Left ventricle myocardium inferior (tissue), 1 donor: ENCODE measurements at regions not wholly inside any gene's neighbourhood (a gene's known extent, or its start where the extent isn't known, plus 50 kb on each side); places are given as distances from the start of the nearest gene placed in this dataset.

Source experiments
- DNase-seq: peaks from one replicate; pipeline ENCODE4 v3.0.0-alpha.2; 2020
- H3K27ac ChIP-seq: fragments of 200-600 bp; replicated peaks from 2 replicates; pipeline ENCODE4 v1.8.0; 2021
- H3K27me3 ChIP-seq: fragments of 200-600 bp; 2 replicates; pipeline ENCODE4 v1.8.0; 2021; ENCODE audit warnings: low read depth
- H3K36me3 ChIP-seq: fragments of 200-600 bp; 2 replicates; pipeline ENCODE4 v1.8.0; 2021
- H3K4me1 ChIP-seq: fragments of 200-600 bp; 2 replicates; pipeline ENCODE4 v1.8.0; 2021
- H3K4me3 ChIP-seq: fragments of 200-600 bp; 2 replicates; pipeline ENCODE4 v1.8.0; 2021; ENCODE audit warnings: mild to moderate bottlenecking, moderate library complexity
- H3K9me3 ChIP-seq: fragments of 200-600 bp; replicated peaks from 2 replicates; pipeline ENCODE4 v1.8.0; 2021
- CTCF ChIP-seq: fragments of 200-600 bp; IDR thresholded peaks from 2 replicates; pipeline ENCODE4 v1.8.0; 2021; ENCODE audit warnings: antibody characterized with exemption, mild to moderate bottlenecking, borderline replicate concordance
- intact Hi-C: fragments of 100-400 bp; cut with micrococcal nuclease; formaldehyde crosslinking; loops from one replicate; pipeline ENCODE4 v1.11.0; 2022
- donor health status: DM: no; HTN: yes; CAD: no; lungs with severe emphysema.

- no peaks in the 10 kb centered on the region for H3K36me3 ChIP-seq
- H3K27ac ChIP-seq: no peak overlapping the region
- intact Hi-C loops: no loop called here
- DNase-seq: no peak
- H3K4me1 ChIP-seq: no peaks in the 10 kb centered on the region
- H3K27me3 ChIP-seq: no peaks in the 10 kb centered on the region
- H3K9me3 ChIP-seq: peaks cover 9% of the 10 kb centered on the region
- H3K4me3 ChIP-seq: no peak overlapping the region
- no peak for TF ChIP-seq CTCF
These were observed 165.9 kb upstream of the RND3 start for GRCh38 chr2:150653351-150653750.

GRCh38 chr2:150647943-150648342 is 160.5 kb upstream of the RND3 start:
- DNase-seq: no peak
- Histone ChIP-seq H3K27me3 (no peaks in the 10 kb centered on the region), H3K4me1 (peaks cover 5% of the 10 kb centered on the region), H3K4me3 (no peak overlapping the region), H3K36me3 (no peaks in the 10 kb centered on the region), H3K27ac (no peak overlapping the region), H3K9me3 (no peaks in the 10 kb centered on the region)
- no peak for TF ChIP-seq CTCF
- intact Hi-C loops: no loop called here

- H3K4me3 ChIP-seq: no peak overlapping the region
- H3K36me3 ChIP-seq: no peaks in the 10 kb centered on the region
- TF ChIP-seq CTCF: no peak
- peaks cover 5% of the 10 kb centered on the region for H3K4me1 ChIP-seq
- no peak overlapping the region for H3K27ac ChIP-seq
- H3K9me3 ChIP-seq: no peaks in the 10 kb centered on the region
- no peak for DNase-seq
- H3K27me3 ChIP-seq: no peaks in the 10 kb centered on the region
- intact Hi-C loops: no loop called here
These were observed 159.3 kb upstream of the RND3 start for GRCh38 chr2:150646746-150647145.

GRCh38 chr2:150644298-150645067 is 157.0 kb upstream of the RND3 start:
- DNase-seq: no peak

GRCh38 chr2:150643114-150643725 is 155.8 kb upstream of the RND3 start:
- no peaks in the 10 kb centered on the region for H3K36me3 ChIP-seq
- no peak for TF ChIP-seq CTCF
- H3K27ac ChIP-seq: no peak overlapping the region
- H3K27me3 ChIP-seq: no peaks in the 10 kb centered on the region
- H3K9me3 ChIP-seq: no peaks in the 10 kb centered on the region
- intact Hi-C loops: no loop called here
- peaks cover 5% of the 10 kb centered on the region for H3K4me1 ChIP-seq
- DNase-seq: no peak
- no peak overlapping the region for H3K4me3 ChIP-seq

More at GRCh38 chr2:150644298-150645067, 157.0 kb upstream of the RND3 start:
- H3K27ac ChIP-seq: peak overlapping the region; percentile 60
- peaks cover 5% of the 10 kb centered on the region for H3K4me1 ChIP-seq
- H3K27me3 ChIP-seq: no peaks in the 10 kb centered on the region
- intact Hi-C loops: no loop called here
- no peak overlapping the region for H3K4me3 ChIP-seq
- TF ChIP-seq CTCF: no peak
- no peaks in the 10 kb centered on the region for H3K36me3 ChIP-seq
- no peaks in the 10 kb centered on the region for H3K9me3 ChIP-seq
